Smooth muscle cell (in vitro differentiated cells): ENCODE measurements at regions not wholly inside any gene's neighbourhood (a gene's known extent, or its start where the extent isn't known, plus 50 kb on each side); places are given as distances from the start of the nearest gene placed in this dataset.

Experiments
- DNase-seq: peaks from one replicate; lab custom pipeline; 2025; ENCODE audit not compliant: unreplicated experiment; lab: John Stamatoyannopoulos, UW
- H2AFZ ChIP-seq: fragments of 200-600 bp; sonication (generic); 2 replicates; pipeline ENCODE4 v1.6.0; 2016; ENCODE audit warnings: antibody characterized with exemption, low read depth, mild to moderate bottlenecking
- H3F3A ChIP-seq: fragments of 200-600 bp; sonication (generic); 2 replicates; pipeline ENCODE4 v1.6.0; 2017; ENCODE audit warnings: antibody characterized with exemption, low read depth
- H3K27ac ChIP-seq: fragments of 200-600 bp; sonication (generic); 2 replicates; pipeline ENCODE4 v1.5.1; 2016; ENCODE audit warnings: low read depth, mild to moderate bottlenecking
- H3K27me3 ChIP-seq: fragments of 200-600 bp; sonication (generic); 2 replicates; pipeline ENCODE4 v1.6.1; 2016; ENCODE audit warnings: low read depth, mild to moderate bottlenecking
- H3K36me3 ChIP-seq: fragments of 200-600 bp; sonication (generic); 2 replicates; pipeline ENCODE4 v1.5.1; 2016; ENCODE audit warnings: low read depth
- H3K4me1 ChIP-seq: fragments of 200-600 bp; sonication (generic); 2 replicates; pipeline ENCODE4 v1.5.1; 2016; ENCODE audit warnings: low read depth
- H3K4me2 ChIP-seq: fragments of 200-600 bp; sonication (generic); 2 replicates; pipeline ENCODE4 v1.6.0; 2016; ENCODE audit warnings: mild to moderate bottlenecking
- H3K4me3 ChIP-seq: fragments of 200-600 bp; sonication (generic); 2 replicates; pipeline ENCODE4 v1.5.1; 2016; ENCODE audit warnings: mild to moderate bottlenecking
- H3K79me2 ChIP-seq: fragments of 200-600 bp; sonication (generic); 2 replicates; pipeline ENCODE4 v1.6.0; 2016; ENCODE audit warnings: low read depth, mild to moderate bottlenecking
- H3K9ac ChIP-seq: fragments of 200-600 bp; sonication (generic); 2 replicates; pipeline ENCODE4 v1.6.0; 2016; ENCODE audit warnings: low read depth
- H3K9me3 ChIP-seq: fragments of 200-600 bp; sonication (generic); replicated peaks from 2 replicates; pipeline ENCODE4 v1.5.1; 2016; ENCODE audit warnings: low read depth
- H4K20me1 ChIP-seq: fragments of 200-600 bp; sonication (generic); 2 replicates; pipeline ENCODE4 v1.6.0; 2016; ENCODE audit warnings: low read depth
- WGBS: methylation state at CpG from one replicate; pipeline ENCODE4 v1.1.7; 2016; ENCODE audit warnings: low lambda C conversion rate; 5-methylcytosine and 5-hydroxymethylcytosine counted together
- TF ChIP-seq, protein P1 (sequence below): fragments of 200-600 bp; sonication (generic); IDR thresholded peaks from 2 replicates; pipeline ENCODE4 v1.5.1; 2017; ENCODE audit warnings: borderline replicate concordance, mild to moderate bottlenecking, antibody characterized with exemption; ENCODE audit not compliant: insufficient read depth, poor library complexity, severe bottlenecking

DNA sequence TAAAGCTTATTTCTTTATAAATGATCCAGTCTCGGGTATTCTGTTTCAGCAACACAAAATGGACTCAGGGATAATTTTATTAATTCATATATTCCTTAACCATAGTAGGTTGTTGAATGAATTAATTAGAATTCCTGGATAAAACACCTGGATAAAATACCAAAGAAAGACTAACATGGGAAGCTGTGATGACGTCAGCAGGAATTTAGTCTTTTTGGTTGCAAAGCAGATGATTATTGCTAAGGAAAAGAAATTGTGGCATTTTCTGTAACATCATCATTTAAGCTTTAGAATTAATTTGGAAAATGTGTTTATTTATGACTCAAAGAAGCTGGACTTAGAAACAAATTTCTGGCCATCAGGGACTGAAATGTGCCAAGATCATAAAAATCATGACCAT, 228.3 kb upstream of the ZBTB20 start:
- TF ChIP-seq, protein P1, sequence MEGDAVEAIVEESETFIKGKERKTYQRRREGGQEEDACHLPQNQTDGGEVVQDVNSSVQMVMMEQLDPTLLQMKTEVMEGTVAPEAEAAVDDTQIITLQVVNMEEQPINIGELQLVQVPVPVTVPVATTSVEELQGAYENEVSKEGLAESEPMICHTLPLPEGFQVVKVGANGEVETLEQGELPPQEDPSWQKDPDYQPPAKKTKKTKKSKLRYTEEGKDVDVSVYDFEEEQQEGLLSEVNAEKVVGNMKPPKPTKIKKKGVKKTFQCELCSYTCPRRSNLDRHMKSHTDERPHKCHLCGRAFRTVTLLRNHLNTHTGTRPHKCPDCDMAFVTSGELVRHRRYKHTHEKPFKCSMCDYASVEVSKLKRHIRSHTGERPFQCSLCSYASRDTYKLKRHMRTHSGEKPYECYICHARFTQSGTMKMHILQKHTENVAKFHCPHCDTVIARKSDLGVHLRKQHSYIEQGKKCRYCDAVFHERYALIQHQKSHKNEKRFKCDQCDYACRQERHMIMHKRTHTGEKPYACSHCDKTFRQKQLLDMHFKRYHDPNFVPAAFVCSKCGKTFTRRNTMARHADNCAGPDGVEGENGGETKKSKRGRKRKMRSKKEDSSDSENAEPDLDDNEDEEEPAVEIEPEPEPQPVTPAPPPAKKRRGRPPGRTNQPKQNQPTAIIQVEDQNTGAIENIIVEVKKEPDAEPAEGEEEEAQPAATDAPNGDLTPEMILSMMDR: no peak
- H3K4me2 ChIP-seq: no peak overlapping the region
- H3K27me3 ChIP-seq: no peaks in the 10 kb centered on the region
- no peaks in the 10 kb centered on the region for H3K4me1 ChIP-seq
- no peaks in the 10 kb centered on the region for H3K79me2 ChIP-seq
- no peak overlapping the region for H3K9ac ChIP-seq
- no peaks in the 10 kb centered on the region for H3K36me3 ChIP-seq
- H3K4me3 ChIP-seq: no peak overlapping the region
- no peaks in the 10 kb centered on the region for H3F3A ChIP-seq
- H2AFZ ChIP-seq: no peak overlapping the region
- 95% methylated on average over 2 of the region's 2 CpGs for WGBS
- no peaks in the 10 kb centered on the region for H3K9me3 ChIP-seq
- H4K20me1 ChIP-seq: no peaks in the 10 kb centered on the region
- H3K27ac ChIP-seq: no peak overlapping the region
- no peak for DNase-seq

DNA sequence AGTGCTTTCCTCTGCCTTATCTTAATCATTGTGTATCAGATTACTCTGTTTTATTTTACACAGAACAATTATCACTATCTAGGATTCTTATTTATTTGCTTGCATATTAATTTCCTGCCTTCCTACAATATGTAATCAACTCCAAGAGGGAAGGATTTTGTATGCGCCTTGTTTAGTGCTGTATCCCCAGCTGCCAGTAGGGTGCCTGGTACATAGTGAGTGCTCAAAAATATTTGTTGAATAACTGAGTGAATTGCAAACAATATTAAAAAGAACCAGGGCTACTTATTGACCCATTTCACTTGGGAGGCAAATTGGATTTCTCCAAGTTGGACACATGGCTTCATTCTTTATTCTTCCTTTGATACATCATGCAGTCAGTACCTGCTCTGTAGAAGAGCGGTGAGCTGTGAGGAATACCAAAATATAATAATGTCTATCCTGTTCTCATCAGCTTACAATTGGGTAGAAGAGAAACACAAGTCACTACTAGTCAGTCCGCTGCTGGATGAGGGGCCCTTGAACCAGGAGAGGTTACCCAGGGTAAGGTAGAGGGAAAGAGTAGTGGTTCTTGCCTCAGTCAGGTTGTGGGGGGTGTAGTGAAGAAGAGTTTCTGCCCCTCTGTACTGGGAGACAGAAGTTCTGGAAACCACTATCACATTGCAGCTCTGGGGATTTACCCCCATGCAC, 233.9 kb upstream of the ZBTB20 start:
- Histone ChIP-seq H3K4me2 (no peak overlapping the region), H3K9me3 (no peaks in the 10 kb centered on the region), H3K4me3 (no peak overlapping the region), H3K4me1 (no peaks in the 10 kb centered on the region), H3K79me2 (no peaks in the 10 kb centered on the region), H3K27ac (no peak overlapping the region), H3K36me3 (no peaks in the 10 kb centered on the region), H4K20me1 (no peaks in the 10 kb centered on the region), H3F3A (no peaks in the 10 kb centered on the region), H3K27me3 (no peaks in the 10 kb centered on the region), H3K9ac (no peak overlapping the region), H2AFZ (no peak overlapping the region)
- 65% methylated on average over 3 of the region's 3 CpGs for WGBS
- DNase-seq: no peak
- TF ChIP-seq, protein P1: no peak

DNA sequence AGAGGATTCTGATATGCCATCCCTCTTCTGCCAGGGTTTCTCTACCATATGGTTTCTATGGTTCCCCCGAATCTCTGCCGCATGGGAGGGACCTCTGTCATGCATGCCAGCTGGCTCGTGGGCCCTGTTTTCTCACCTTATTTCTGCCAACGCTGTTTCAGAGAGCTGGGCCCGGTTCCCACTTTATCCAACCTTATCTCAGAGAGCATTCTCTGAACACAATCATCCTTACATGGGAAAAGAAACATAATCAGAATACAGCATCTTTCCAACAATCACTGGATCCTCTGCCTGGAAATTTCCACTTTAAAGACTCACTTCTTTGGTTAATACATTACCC, 234.5 kb upstream of the ZBTB20 start:
- Histone ChIP-seq H3K9me3 (no peaks in the 10 kb centered on the region), H3K9ac (no peak overlapping the region), H2AFZ (peak overlapping the region; percentile 52), H3K36me3 (no peaks in the 10 kb centered on the region), H3K79me2 (no peaks in the 10 kb centered on the region), H4K20me1 (no peaks in the 10 kb centered on the region), H3F3A (no peaks in the 10 kb centered on the region), H3K4me3 (no peak overlapping the region), H3K27me3 (no peaks in the 10 kb centered on the region), H3K27ac (no peak overlapping the region), H3K4me2 (no peak overlapping the region), H3K4me1 (no peaks in the 10 kb centered on the region)
- WGBS: 81% methylated on average over 5 of the region's 5 CpGs
- DNase-seq: no peak
- TF ChIP-seq, protein P1: no peak

DNA sequence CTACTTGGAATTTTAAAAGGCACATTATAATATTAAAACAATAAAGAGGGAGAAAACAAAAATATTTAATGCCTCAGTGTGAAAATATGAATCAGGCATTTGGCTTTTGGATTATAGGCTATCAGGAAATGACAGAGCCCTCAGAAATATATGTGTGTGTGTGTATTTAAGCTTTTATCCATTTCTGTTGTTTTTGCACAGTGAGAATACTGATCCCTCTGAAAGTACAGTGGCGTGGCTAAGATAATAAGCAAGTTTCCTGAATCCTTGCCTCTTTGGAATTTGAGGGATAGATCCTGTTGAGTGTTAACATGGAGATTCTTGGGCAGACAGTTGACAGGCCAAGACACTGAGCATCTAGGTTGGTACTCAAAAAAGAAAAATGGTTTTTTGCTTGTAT, 234.8 kb upstream of the ZBTB20 start:
- DNase-seq: no peak
- H3K4me1 ChIP-seq: no peaks in the 10 kb centered on the region
- H3K79me2 ChIP-seq: no peaks in the 10 kb centered on the region
- H4K20me1 ChIP-seq: no peaks in the 10 kb centered on the region
- H3F3A ChIP-seq: no peaks in the 10 kb centered on the region
- TF ChIP-seq, protein P1: no peak
- H2AFZ ChIP-seq: peak overlapping the region; percentile 52
- no peaks in the 10 kb centered on the region for H3K9me3 ChIP-seq
- H3K4me3 ChIP-seq: no peak overlapping the region
- 37% methylated on average over 1 of the region's 1 CpG for WGBS
- no peaks in the 10 kb centered on the region for H3K36me3 ChIP-seq
- no peaks in the 10 kb centered on the region for H3K27me3 ChIP-seq
- no peak overlapping the region for H3K9ac ChIP-seq
- H3K27ac ChIP-seq: no peak overlapping the region
- no peak overlapping the region for H3K4me2 ChIP-seq
